Dedifferentiated amniotic fluid mesenchymal stem cell (primary cell): ENCODE measurements at regions not wholly inside any gene's neighbourhood (a gene's known extent, or its start where the extent isn't known, plus 50 kb on each side); places are given as distances from the start of the nearest gene placed in this dataset.
A peak's percentile ranks its signal among the peaks of the same experiment; 100 is the strongest.

Experiments used
- DNase-seq: peaks from one replicate; pipeline ENCODE4 v3.0.0-alpha.2; 2016; ENCODE audit errors: extremely low spot score

- DNase-seq = no peak
Measured at GRCh38 chr13:34040863-34041262, 222.9 kb downstream of the RFC3 start.

- peak; percentile 49 for DNase-seq
Measured at GRCh38 chr13:34044041-34044440, 226.1 kb downstream of the RFC3 start.

GRCh38 chr13:34044660-34045080, 226.7 kb downstream of the RFC3 start:
- peak; percentile 48 for DNase-seq

- DNase-seq = no peak
Measured at GRCh38 chr13:34046457-34046856, 228.5 kb downstream of the RFC3 start.

- no peak for DNase-seq
Measured at GRCh38 chr13:34048652-34049051, 230.7 kb downstream of the RFC3 start.

- no peak for DNase-seq
Measured at GRCh38 chr13:34056733-34057258, 238.8 kb downstream of the RFC3 start.

- no peak for DNase-seq
Measured at GRCh38 chr13:34064456-34065205, 246.7 kb downstream of the RFC3 start.

GRCh38 chr13:34065928-34066327, 248.0 kb downstream of the RFC3 start:
- no peak for DNase-seq

- DNase-seq = no peak
Measured at GRCh38 chr13:34066344-34066743, 248.4 kb downstream of the RFC3 start.

- DNase-seq = no peak
Measured at GRCh38 chr13:34070006-34070405, 252.1 kb downstream of the RFC3 start.

- no peak for DNase-seq
Measured at GRCh38 chr13:34070544-34071303, 252.8 kb downstream of the RFC3 start.

- DNase-seq = no peak
Measured at GRCh38 chr13:34076319-34076718, 258.4 kb downstream of the RFC3 start.

GRCh38 chr13:34076943-34077703, 259.2 kb downstream of the RFC3 start:
- DNase-seq = peak; percentile 57

- no peak for DNase-seq
Measured at GRCh38 chr13:34078334-34078999, 260.5 kb downstream of the RFC3 start.

GRCh38 chr13:34085204-34085603, 267.3 kb downstream of the RFC3 start:
- DNase-seq = no peak

GRCh38 chr13:34086281-34086680, 268.3 kb downstream of the RFC3 start:
- DNase-seq = no peak

- DNase-seq = no peak
Measured at GRCh38 chr13:34087791-34088190, 269.8 kb downstream of the RFC3 start.

GRCh38 chr13:34103854-34104253, 285.9 kb downstream of the RFC3 start:
- DNase-seq = no peak

- DNase-seq = no peak
Measured at GRCh38 chr13:34104853-34105252, 286.9 kb downstream of the RFC3 start.

- DNase-seq = no peak
Measured at GRCh38 chr13:34107806-34108205, 289.9 kb downstream of the RFC3 start.

- DNase-seq = no peak
Measured at GRCh38 chr13:34108410-34108809, 290.5 kb downstream of the RFC3 start.

GRCh38 chr13:34114581-34114980, 296.6 kb downstream of the RFC3 start:
- DNase-seq = no peak
